ENCODE measurements at regions not wholly inside any gene's neighbourhood (a gene's known extent, or its start where the extent isn't known, plus 50 kb on each side); places are given as distances from the start of the nearest gene placed in this dataset.

- TF ChIP-seq CTCF (conservative IDR thresholded peaks at IDR 0.05 in 1 of 2, IDR thresholded peaks at IDR 0.05 in 1 of 2; ENCODE audit: low read depth in 1 of 2, low read length in 2 of 2) = no peak
- TF ChIP-seq EZH2 (IDR thresholded peaks at IDR 0.05; ENCODE audit: low read length, missing control alignments) = no peak
- DNase-seq (ENCODE audit: low read depth in 2 of 2) = no peak
- Histone ChIP-seq H3K4me1 (ENCODE audit: control insufficient read depth, extremely low read depth, insufficient read depth, low read length) (no peaks in the 10 kb centered on the region), H3K4me2 (ENCODE audit: extremely low read depth, insufficient read depth, low read length) (no peak overlapping the region), H3K9ac (ENCODE audit: insufficient read depth, low read length) (no peak overlapping the region), H3K27ac (ENCODE audit: insufficient read depth, low read length) (no peak overlapping the region), H3K36me3 (ENCODE audit: control insufficient read depth, insufficient read depth, low read length) (no peaks in the 10 kb centered on the region), H4K20me1 (ENCODE audit: control insufficient read depth, extremely low read depth, insufficient read depth, low read length) (no peaks in the 10 kb centered on the region), H3K9me3 (ENCODE audit: control insufficient read depth, insufficient read depth, low read depth, low read length) (no peaks in the 10 kb centered on the region), H2AFZ (ENCODE audit: low read length) (no peak overlapping the region), H3K79me2 (ENCODE audit: control insufficient read depth, insufficient read depth, low read length) (no peaks in the 10 kb centered on the region), H3K27me3 (ENCODE audit: control insufficient read depth, insufficient read depth, low read length) (no peaks in the 10 kb centered on the region), H3K4me3 (replicated peaks in 1 of 4; ENCODE audit: control extremely low read depth in 1 of 4, insufficient read depth in 1 of 4, low read depth in 3 of 4, low read length in 4 of 4) (no peak overlapping the region)
Measured at GRCh38 chr7:25913598-25914224, 238.3 kb upstream of the NFE2L3 start.

- Histone ChIP-seq H3K27ac (ENCODE audit: insufficient read depth, low read length) (no peak overlapping the region), H3K27me3 (ENCODE audit: control insufficient read depth, insufficient read depth, low read length) (no peaks in the 10 kb centered on the region)
Measured at GRCh38 chr7:25918731-25919130, 233.3 kb upstream of the NFE2L3 start.

GRCh38 chr7:25922296-25922695 is 229.7 kb upstream of the NFE2L3 start:
- DNase-seq (ENCODE audit: low read depth in 2 of 2) = no peak
- TF ChIP-seq EZH2 (IDR thresholded peaks at IDR 0.05; ENCODE audit: low read length, missing control alignments) (no peak), CTCF (conservative IDR thresholded peaks at IDR 0.05 in 1 of 2, IDR thresholded peaks at IDR 0.05 in 1 of 2; ENCODE audit: low read depth in 1 of 2, low read length in 2 of 2) (no peak)
- no peak overlapping the region for H2AFZ ChIP-seq (ENCODE audit: low read length)
- H3K4me2 ChIP-seq (ENCODE audit: extremely low read depth, insufficient read depth, low read length) = no peak overlapping the region
- no peak overlapping the region for H3K9ac ChIP-seq (ENCODE audit: insufficient read depth, low read length)
- no peaks in the 10 kb centered on the region for H4K20me1 ChIP-seq (ENCODE audit: control insufficient read depth, extremely low read depth, insufficient read depth, low read length)
- H3K9me3 ChIP-seq (ENCODE audit: control insufficient read depth, insufficient read depth, low read depth, low read length) = no peaks in the 10 kb centered on the region
- no peak overlapping the region for H3K4me3 ChIP-seq (replicated peaks in 1 of 4; ENCODE audit: control extremely low read depth in 1 of 4, insufficient read depth in 1 of 4, low read depth in 3 of 4, low read length in 4 of 4)
- no peaks in the 10 kb centered on the region for H3K79me2 ChIP-seq (ENCODE audit: control insufficient read depth, insufficient read depth, low read length)
- H3K27ac ChIP-seq (ENCODE audit: insufficient read depth, low read length) = no peak overlapping the region
- no peaks in the 10 kb centered on the region for H3K4me1 ChIP-seq (ENCODE audit: control insufficient read depth, extremely low read depth, insufficient read depth, low read length)
- no peaks in the 10 kb centered on the region for H3K27me3 ChIP-seq (ENCODE audit: control insufficient read depth, insufficient read depth, low read length)
- H3K36me3 ChIP-seq (ENCODE audit: control insufficient read depth, insufficient read depth, low read length) = no peaks in the 10 kb centered on the region

More at GRCh38 chr7:25918731-25919130, 233.3 kb upstream of the NFE2L3 start:
- DNase-seq (ENCODE audit: low read depth in 2 of 2) = no peak
- Histone ChIP-seq H3K9ac (ENCODE audit: insufficient read depth, low read length) (no peak overlapping the region), H3K4me1 (ENCODE audit: control insufficient read depth, extremely low read depth, insufficient read depth, low read length) (no peaks in the 10 kb centered on the region), H3K9me3 (ENCODE audit: control insufficient read depth, insufficient read depth, low read depth, low read length) (no peaks in the 10 kb centered on the region), H2AFZ (ENCODE audit: low read length) (no peak overlapping the region), H3K79me2 (ENCODE audit: control insufficient read depth, insufficient read depth, low read length) (no peaks in the 10 kb centered on the region), H4K20me1 (ENCODE audit: control insufficient read depth, extremely low read depth, insufficient read depth, low read length) (no peaks in the 10 kb centered on the region), H3K4me3 (replicated peaks in 1 of 4; ENCODE audit: control extremely low read depth in 1 of 4, insufficient read depth in 1 of 4, low read depth in 3 of 4, low read length in 4 of 4) (no peak overlapping the region), H3K4me2 (ENCODE audit: extremely low read depth, insufficient read depth, low read length) (no peak overlapping the region), H3K36me3 (ENCODE audit: control insufficient read depth, insufficient read depth, low read length) (no peaks in the 10 kb centered on the region)
- TF ChIP-seq EZH2 (IDR thresholded peaks at IDR 0.05; ENCODE audit: low read length, missing control alignments) = no peak
- no peak for TF ChIP-seq CTCF (conservative IDR thresholded peaks at IDR 0.05 in 1 of 2, IDR thresholded peaks at IDR 0.05 in 1 of 2; ENCODE audit: low read depth in 1 of 2, low read length in 2 of 2)
